ENCODE measurements at regions not wholly inside any gene's neighbourhood (a gene's known extent, or its start where the extent isn't known, plus 50 kb on each side); places are given as distances from the start of the nearest gene placed in this dataset.

GRCh38 chr10:129244757-129245156, 222.3 kb upstream of the MGMT start:
- ChIA-PET CTCF (no interaction called here), POLR2A (no interaction called here)
- no peaks in the 10 kb centered on the region for H3K36me3 Mint-ChIP-seq (ENCODE audit: low read depth)
- no peak overlapping the region for H3K4me3 Mint-ChIP-seq
- no peak overlapping the region for H3K27ac Mint-ChIP-seq
- no peaks in the 10 kb centered on the region for H3K4me1 Mint-ChIP-seq (ENCODE audit: low read depth)
- DNase-seq (no peak), ATAC-seq (no peak)
- H3K9me3 Mint-ChIP-seq (ENCODE audit: insufficient read depth), result no peaks in the 10 kb centered on the region
- H3K27me3 Mint-ChIP-seq (ENCODE audit: low read depth), result no peaks in the 10 kb centered on the region

- H3K27ac Mint-ChIP-seq, result no peak overlapping the region
- no peaks in the 10 kb centered on the region for H3K36me3 Mint-ChIP-seq (ENCODE audit: low read depth)
- ATAC-seq (no peak), DNase-seq (no peak)
- CTCF ChIA-PET, result no interaction called here
- no peaks in the 10 kb centered on the region for H3K9me3 Mint-ChIP-seq (ENCODE audit: insufficient read depth)
- no peaks in the 10 kb centered on the region for H3K27me3 Mint-ChIP-seq (ENCODE audit: low read depth)
- H3K4me3 Mint-ChIP-seq, result no peak overlapping the region
- POLR2A ChIA-PET, result no interaction called here
- no peaks in the 10 kb centered on the region for H3K4me1 Mint-ChIP-seq (ENCODE audit: low read depth)
These were observed 213.7 kb upstream of the MGMT start for GRCh38 chr10:129253161-129253864.

GRCh38 chr10:129253865-129254179, 213.2 kb upstream of the MGMT start:
- Mint-ChIP-seq H3K4me1 (ENCODE audit: low read depth) (no peaks in the 10 kb centered on the region), H3K36me3 (ENCODE audit: low read depth) (no peaks in the 10 kb centered on the region), H3K4me3 (no peak overlapping the region), H3K27me3 (ENCODE audit: low read depth) (no peaks in the 10 kb centered on the region), H3K27ac (no peak overlapping the region), H3K9me3 (ENCODE audit: insufficient read depth) (no peaks in the 10 kb centered on the region)
- ATAC-seq (no peak), DNase-seq (no peak)
- ChIA-PET POLR2A (no interaction called here), CTCF (no interaction called here)

- no peak for ATAC-seq
- H3K4me1 Mint-ChIP-seq (ENCODE audit: low read depth), result no peaks in the 10 kb centered on the region
- no peak overlapping the region for H3K4me3 Mint-ChIP-seq
- no peaks in the 10 kb centered on the region for H3K36me3 Mint-ChIP-seq (ENCODE audit: low read depth)
- POLR2A ChIA-PET, result no interaction called here
- no peaks in the 10 kb centered on the region for H3K9me3 Mint-ChIP-seq (ENCODE audit: insufficient read depth)
- CTCF ChIA-PET, result no interaction called here
- DNase-seq, result no peak
- H3K27me3 Mint-ChIP-seq (ENCODE audit: low read depth), result no peaks in the 10 kb centered on the region
- no peak overlapping the region for H3K27ac Mint-ChIP-seq
These were observed 208.6 kb upstream of the MGMT start for GRCh38 chr10:129258283-129258923.

- no peak overlapping the region for H3K27ac Mint-ChIP-seq
- H3K4me3 Mint-ChIP-seq, result no peak overlapping the region
- H3K36me3 Mint-ChIP-seq (ENCODE audit: low read depth), result no peaks in the 10 kb centered on the region
These were observed 207.8 kb upstream of the MGMT start for GRCh38 chr10:129259128-129259815.

GRCh38 chr10:129272176-129272575, 194.9 kb upstream of the MGMT start:
- peaks cover 2% of the 10 kb centered on the region for H3K4me1 Mint-ChIP-seq (ENCODE audit: low read depth)
- H3K36me3 Mint-ChIP-seq (ENCODE audit: low read depth), result no peaks in the 10 kb centered on the region
- ChIA-PET POLR2A (no interaction called here), CTCF (no interaction called here)
- H3K4me3 Mint-ChIP-seq, result no peak overlapping the region
- no peak overlapping the region for H3K27ac Mint-ChIP-seq
- no peaks in the 10 kb centered on the region for H3K9me3 Mint-ChIP-seq (ENCODE audit: insufficient read depth)
- no peaks in the 10 kb centered on the region for H3K27me3 Mint-ChIP-seq (ENCODE audit: low read depth)
- DNase-seq (no peak), ATAC-seq (no peak)

More at GRCh38 chr10:129259128-129259815, 207.8 kb upstream of the MGMT start:
- CTCF ChIA-PET, result no interaction called here
- Mint-ChIP-seq H3K9me3 (ENCODE audit: insufficient read depth) (no peaks in the 10 kb centered on the region), H3K27me3 (ENCODE audit: low read depth) (no peaks in the 10 kb centered on the region), H3K4me1 (ENCODE audit: low read depth) (no peaks in the 10 kb centered on the region)
- POLR2A ChIA-PET, result no interaction called here
- DNase-seq (no peak), ATAC-seq (no peak)

GRCh38 chr10:129272866-129273650, 194.0 kb upstream of the MGMT start:
- Mint-ChIP-seq H3K9me3 (ENCODE audit: insufficient read depth) (no peaks in the 10 kb centered on the region), H3K27ac (no peak overlapping the region), H3K36me3 (ENCODE audit: low read depth) (no peaks in the 10 kb centered on the region), H3K4me3 (no peak overlapping the region), H3K27me3 (ENCODE audit: low read depth) (no peaks in the 10 kb centered on the region), H3K4me1 (ENCODE audit: low read depth) (peaks cover 2% of the 10 kb centered on the region)
- CTCF ChIA-PET, result no interaction called here
- ATAC-seq (no peak), DNase-seq (no peak)
- POLR2A ChIA-PET, result no interaction called here

GRCh38 chr10:129273860-129274259, 193.2 kb upstream of the MGMT start:
- no peak for ATAC-seq
- CTCF ChIA-PET, result no interaction called here
- DNase-seq, result no peak
- Mint-ChIP-seq H3K9me3 (ENCODE audit: insufficient read depth) (no peaks in the 10 kb centered on the region), H3K27me3 (ENCODE audit: low read depth) (no peaks in the 10 kb centered on the region), H3K4me1 (ENCODE audit: low read depth) (peaks cover 2% of the 10 kb centered on the region), H3K4me3 (no peak overlapping the region), H3K36me3 (ENCODE audit: low read depth) (no peaks in the 10 kb centered on the region), H3K27ac (no peak overlapping the region)
- POLR2A ChIA-PET, result no interaction called here

- Mint-ChIP-seq H3K4me3 (no peak overlapping the region), H3K27me3 (ENCODE audit: low read depth) (no peaks in the 10 kb centered on the region), H3K4me1 (ENCODE audit: low read depth) (peaks cover 2% of the 10 kb centered on the region), H3K27ac (no peak overlapping the region), H3K9me3 (ENCODE audit: insufficient read depth) (no peaks in the 10 kb centered on the region), H3K36me3 (ENCODE audit: low read depth) (no peaks in the 10 kb centered on the region)
- CTCF ChIA-PET, result no interaction called here
- POLR2A ChIA-PET, result no interaction called here
- DNase-seq, result no peak
- ATAC-seq, result no peak
These were observed 192.1 kb upstream of the MGMT start for GRCh38 chr10:129274748-129275474.

GRCh38 chr10:129275886-129276285, 191.2 kb upstream of the MGMT start:
- DNase-seq (no peak), ATAC-seq (no peak)
- Mint-ChIP-seq H3K27ac (no peak overlapping the region), H3K36me3 (ENCODE audit: low read depth) (no peaks in the 10 kb centered on the region), H3K27me3 (ENCODE audit: low read depth) (peaks cover 2% of the 10 kb centered on the region), H3K4me1 (ENCODE audit: low read depth) (peaks cover 2% of the 10 kb centered on the region), H3K9me3 (ENCODE audit: insufficient read depth) (no peaks in the 10 kb centered on the region), H3K4me3 (no peak overlapping the region)
- POLR2A ChIA-PET, result no interaction called here
- CTCF ChIA-PET, result no interaction called here

GRCh38 chr10:129277084-129277483, 190.0 kb upstream of the MGMT start:
- Mint-ChIP-seq H3K27ac (no peak overlapping the region), H3K9me3 (ENCODE audit: insufficient read depth) (no peaks in the 10 kb centered on the region), H3K4me1 (ENCODE audit: low read depth) (peaks cover 2% of the 10 kb centered on the region), H3K27me3 (ENCODE audit: low read depth) (peaks cover 8% of the 10 kb centered on the region), H3K36me3 (ENCODE audit: low read depth) (no peaks in the 10 kb centered on the region), H3K4me3 (no peak overlapping the region)
- ChIA-PET POLR2A (no interaction called here), CTCF (no interaction called here)
- ATAC-seq (no peak), DNase-seq (no peak)

GRCh38 chr10:129277841-129278240, 189.2 kb upstream of the MGMT start:
- H3K4me3 Mint-ChIP-seq, result no peak overlapping the region
- H3K36me3 Mint-ChIP-seq (ENCODE audit: low read depth), result no peaks in the 10 kb centered on the region
- ChIA-PET POLR2A (no interaction called here), CTCF (no interaction called here)
- H3K27ac Mint-ChIP-seq, result no peak overlapping the region
- ATAC-seq (no peak), DNase-seq (no peak)
- H3K27me3 Mint-ChIP-seq (ENCODE audit: low read depth), result peaks cover 8% of the 10 kb centered on the region
- no peaks in the 10 kb centered on the region for H3K9me3 Mint-ChIP-seq (ENCODE audit: insufficient read depth)
- peaks cover 2% of the 10 kb centered on the region for H3K4me1 Mint-ChIP-seq (ENCODE audit: low read depth)
